MM.1S (cell line): ENCODE measurements at regions not wholly inside any gene's neighbourhood (a gene's known extent, or its start where the extent isn't known, plus 50 kb on each side); places are given as distances from the start of the nearest gene placed in this dataset.

ENCODE experiments used
- EZH2 ChIP-seq: fragments of 300-600 bp; sonication (generic); optimal IDR thresholded peaks from 2 replicates; pipeline ENCODE3; 2017; ENCODE audit warnings: low read depth, mild to moderate bottlenecking, antibody characterized with exemption, low read length, mixed read lengths
- TF ChIP-seq, protein P1 (sequence below): fragments of 300-600 bp; sonication (generic); IDR thresholded peaks from 2 replicates; pipeline ENCODE4 v1.5.1; 2016; ENCODE audit warnings: antibody characterized with exemption, low read length, mixed read lengths

GRCh38 chr13:54367639-54368271 lies 1339.1 kb downstream of the OLFM4 start:
- TF ChIP-seq EZH2 = no peak
- TF ChIP-seq, protein P1, sequence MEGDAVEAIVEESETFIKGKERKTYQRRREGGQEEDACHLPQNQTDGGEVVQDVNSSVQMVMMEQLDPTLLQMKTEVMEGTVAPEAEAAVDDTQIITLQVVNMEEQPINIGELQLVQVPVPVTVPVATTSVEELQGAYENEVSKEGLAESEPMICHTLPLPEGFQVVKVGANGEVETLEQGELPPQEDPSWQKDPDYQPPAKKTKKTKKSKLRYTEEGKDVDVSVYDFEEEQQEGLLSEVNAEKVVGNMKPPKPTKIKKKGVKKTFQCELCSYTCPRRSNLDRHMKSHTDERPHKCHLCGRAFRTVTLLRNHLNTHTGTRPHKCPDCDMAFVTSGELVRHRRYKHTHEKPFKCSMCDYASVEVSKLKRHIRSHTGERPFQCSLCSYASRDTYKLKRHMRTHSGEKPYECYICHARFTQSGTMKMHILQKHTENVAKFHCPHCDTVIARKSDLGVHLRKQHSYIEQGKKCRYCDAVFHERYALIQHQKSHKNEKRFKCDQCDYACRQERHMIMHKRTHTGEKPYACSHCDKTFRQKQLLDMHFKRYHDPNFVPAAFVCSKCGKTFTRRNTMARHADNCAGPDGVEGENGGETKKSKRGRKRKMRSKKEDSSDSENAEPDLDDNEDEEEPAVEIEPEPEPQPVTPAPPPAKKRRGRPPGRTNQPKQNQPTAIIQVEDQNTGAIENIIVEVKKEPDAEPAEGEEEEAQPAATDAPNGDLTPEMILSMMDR = no peak
